HCEC 1CT (cell line): ENCODE measurements at regions not wholly inside any gene's neighbourhood (a gene's known extent, or its start where the extent isn't known, plus 50 kb on each side); places are given as distances from the start of the nearest gene placed in this dataset.

Experiments used
- DNase-seq: peaks from one replicate; pipeline ENCODE4 v3.0.0-alpha.2; 2017

DNA sequence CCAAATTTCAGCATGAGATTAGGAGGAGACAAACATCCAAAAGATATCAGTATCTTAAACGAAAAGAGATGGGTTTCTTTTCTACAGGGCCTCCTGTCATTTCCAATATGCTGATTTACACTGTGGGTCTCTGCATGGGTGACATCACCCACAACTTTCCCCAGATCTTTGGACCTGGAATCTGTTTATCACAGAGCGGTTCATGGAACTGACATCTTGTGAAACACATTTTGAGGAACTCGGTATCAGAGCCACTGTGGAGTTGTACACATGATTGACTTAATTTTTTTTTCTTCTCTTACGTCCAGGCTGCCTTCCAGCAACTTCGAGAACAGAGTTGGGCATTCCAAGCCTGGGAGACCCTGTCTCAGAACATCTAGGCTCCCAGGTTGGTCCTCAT lies 80.2 kb upstream of the SERP2 start:
- DNase-seq: no peak

DNA sequence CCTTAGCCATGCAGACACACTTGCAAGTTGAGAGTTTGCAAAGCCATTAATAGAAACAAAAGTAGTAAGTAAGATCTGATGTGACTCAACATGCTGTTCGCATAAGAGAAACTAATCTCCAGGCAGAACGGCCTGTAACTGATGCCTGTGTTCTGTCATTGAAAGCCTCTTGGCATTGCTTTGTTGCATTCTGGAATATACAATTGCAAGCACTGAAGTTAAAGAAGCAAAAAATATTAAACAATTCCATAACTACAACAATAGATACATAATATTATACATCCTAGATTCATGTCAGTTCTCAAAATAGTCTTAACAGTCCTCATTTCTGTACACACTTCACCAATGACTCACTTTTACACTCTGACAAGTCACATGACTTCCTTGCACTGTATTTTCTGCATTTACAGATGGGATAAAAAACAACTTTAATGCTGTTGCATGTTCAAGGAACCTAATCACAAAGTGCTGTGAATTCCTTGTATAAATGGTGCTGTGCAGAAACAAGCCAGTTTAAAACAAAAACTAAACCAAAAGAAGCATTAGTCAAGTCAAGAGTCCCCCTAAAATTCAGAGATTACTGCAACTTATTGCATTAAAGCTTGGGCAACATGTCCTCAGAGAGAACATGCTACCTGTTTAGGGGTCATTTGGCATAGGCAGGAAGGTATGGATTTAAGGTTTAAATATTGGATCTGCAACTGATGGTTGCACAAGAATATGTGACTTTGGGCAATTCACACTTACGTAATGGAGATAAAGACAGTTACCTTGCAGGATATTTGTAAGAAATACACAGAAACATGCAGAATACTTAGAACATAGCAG lies 79.5 kb upstream of the SERP2 start:
- DNase-seq: peak; percentile 36

DNA sequence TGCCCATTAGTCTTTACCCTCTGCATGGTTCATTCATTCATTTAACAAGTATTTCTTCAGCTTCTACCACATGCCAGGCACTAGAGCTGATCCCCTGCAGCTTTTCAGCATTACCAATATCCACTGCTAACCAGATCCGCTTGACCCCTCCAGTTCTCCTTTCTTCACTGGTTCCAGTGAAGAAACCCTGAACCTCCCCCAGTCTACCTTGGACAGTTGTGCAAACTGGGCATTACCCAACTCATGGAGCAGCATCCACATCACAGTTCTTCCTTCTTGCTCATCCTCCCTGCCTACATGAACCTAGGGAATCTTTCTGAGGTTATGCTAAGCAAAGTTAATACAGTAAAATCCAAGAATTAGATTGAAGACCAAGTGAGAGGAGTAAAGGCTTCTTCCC lies 78.7 kb upstream of the SERP2 start:
- DNase-seq: no peak

DNA sequence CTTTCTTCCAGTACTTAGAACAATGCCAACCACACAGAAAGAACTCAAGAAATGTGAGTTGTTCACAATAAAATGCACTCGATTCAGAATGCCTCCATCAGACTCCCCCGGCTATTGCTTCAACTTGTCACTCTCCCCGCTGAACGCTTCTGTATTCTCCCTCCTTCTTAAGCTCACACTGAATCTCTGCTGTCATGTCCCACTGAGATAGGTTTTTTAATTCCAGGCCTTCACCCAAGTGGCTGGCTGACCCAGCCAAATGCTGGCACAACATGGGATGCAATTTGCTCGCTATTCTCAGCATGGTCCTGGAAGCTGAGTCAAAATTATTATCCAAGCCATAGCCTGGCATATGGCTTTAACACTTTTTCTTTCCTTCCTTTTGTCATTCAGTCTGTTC lies 76.8 kb upstream of the SERP2 start:
- DNase-seq: no peak

DNA sequence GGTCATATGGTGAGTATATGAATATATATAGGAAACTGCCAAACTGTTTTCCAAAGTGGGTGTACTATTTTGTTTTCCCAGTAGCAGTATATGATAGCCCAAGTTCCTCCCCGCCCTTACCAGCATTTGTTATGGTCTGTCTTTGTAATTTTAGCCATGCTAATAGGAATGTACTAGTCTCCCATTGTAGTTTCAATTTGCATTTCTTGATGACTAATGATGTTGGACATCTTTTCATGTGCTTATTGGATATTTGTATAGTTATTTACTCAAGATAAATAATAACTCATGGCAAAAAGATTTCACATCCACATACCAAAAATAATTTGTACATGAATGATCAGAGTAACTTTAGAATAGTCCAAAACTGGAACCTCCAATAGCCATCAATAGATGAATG lies 75.3 kb upstream of the SERP2 start:
- peak; percentile 80 for DNase-seq

DNA sequence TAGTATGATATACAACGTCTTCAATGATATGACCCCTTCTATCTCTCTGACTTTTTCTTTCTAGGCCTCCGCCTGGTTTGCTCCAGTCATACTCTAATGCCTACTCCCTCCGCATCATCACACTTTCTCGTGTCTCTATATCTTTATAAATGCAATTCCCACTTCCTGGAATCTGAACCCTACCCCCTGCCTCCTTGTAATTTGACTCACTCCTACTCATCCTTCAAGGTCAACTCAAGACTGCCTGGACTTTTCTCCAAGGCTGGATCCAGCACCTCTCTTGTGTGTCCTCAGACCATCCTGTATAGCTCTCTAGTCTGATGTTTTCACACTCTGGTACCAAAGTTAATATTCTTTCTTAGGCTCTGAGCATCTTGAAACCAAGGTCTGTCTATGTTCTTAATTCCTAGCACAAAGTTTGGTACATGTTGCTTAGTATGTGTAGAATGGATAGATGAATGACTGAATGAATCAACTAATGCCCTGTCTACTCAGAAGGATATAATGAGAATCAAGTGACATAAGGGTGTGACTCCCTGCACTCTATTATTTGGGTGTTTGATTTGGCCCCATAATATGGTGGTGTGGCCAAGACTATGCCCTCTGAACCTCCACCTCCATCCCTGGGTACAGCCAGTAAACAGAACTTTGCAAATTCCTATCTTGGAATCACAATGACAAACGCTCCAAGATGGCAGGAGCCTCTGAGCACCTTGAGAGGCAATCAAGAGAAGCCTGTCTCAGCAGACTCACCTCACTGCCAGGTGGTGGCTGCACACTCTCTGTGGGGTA lies 74.3 kb upstream of the SERP2 start:
- DNase-seq: peak; percentile 53

DNA sequence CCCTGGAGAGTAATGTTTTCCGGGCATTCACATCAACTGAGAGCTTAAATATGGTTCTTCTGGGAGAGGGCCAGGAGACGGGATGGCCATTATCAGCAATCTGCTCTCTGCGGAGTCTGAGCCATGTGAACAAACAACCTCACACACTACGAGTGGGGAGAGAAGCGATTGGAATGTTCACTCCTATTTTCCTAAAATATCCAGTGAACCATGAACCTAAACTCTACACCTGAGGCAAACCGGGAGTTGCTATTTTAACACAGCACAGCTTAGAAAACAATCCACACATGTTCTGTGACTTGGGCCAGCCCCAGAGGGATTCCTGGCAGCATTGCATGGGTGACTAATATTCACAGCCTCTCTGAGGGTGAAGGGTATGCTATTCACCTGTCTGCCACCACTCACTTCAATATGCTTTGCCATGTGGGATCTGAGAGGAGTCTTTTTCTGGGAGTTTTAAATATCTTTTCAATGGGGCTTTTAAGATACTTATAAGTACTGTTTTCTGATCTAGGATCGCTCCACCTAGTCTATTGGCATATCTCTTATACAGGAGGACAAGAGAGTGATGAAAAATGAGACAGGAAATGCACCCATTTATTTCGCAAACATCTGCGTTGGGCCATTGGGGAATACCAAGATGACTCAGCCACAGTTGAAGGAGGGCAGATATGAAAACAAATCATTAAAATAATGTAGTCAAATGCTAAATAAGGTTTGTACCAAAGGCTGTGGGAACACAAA lies 72.6 kb upstream of the SERP2 start:
- peak; percentile 79 for DNase-seq

DNA sequence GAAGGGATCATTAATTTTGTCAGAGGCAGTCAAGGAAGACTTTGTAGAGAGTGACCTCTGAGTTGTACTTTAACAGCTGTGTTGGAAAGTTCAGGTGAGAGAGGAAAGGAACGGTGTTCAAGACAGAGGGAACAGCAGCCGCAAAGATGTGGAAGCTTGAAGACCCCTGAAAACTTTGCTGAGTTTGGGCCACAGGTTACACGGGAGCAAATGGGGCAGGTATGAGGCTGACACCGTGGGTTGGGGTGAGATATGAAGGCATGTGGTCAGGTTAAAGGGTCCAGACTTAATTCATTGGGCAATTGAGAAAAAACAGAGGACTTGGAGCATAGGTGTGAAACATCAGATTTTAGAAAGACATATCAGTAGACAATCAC lies 72.0 kb upstream of the SERP2 start:
- no peak for DNase-seq

DNA sequence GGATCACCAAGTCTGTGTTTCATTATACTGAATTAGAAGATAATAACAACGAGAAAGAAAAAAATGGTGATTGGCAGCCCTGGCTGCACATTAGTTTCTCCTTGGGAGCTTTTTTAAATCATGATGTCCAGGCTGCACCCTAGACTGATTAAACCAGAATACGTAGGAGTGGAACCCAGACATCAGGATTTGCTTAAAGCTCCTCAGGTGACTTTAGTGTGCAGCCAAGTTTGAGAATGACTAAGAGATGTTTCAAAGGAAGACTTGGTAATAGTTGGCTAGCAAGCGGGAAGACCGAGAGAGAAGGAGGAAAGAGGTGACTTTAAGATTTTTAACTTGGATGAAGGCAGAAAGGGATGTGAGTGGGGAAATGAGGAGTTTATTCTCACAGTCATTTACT lies 71.4 kb upstream of the SERP2 start:
- no peak for DNase-seq

DNA sequence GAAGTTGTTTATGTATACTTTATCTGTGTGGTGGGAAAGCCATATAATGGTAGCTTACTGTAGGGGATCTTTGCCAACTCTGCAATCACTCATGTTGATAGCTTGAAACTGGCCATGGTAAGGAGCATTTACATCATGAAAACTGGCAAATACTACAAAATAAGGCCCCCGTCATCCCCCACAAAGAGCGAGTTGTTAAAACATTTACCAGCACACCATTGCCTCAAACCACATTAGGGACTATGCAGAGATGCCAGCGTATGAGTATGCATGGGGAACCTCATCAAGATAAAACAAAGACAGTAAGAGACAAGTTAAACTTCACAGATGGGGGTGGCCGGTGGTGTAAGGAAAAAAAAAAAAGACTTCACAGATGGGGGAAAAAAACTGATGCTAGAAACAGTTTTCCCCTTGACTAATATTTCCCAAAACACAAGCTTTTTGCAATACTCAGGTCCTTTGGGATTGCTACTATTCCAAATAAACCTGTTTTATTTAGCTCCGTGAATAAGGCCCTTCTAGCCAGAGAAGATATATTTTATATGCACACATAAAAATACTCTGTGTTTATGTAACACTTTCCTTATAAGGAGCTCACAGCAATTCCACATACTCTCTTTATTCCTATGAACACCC lies 70.6 kb upstream of the SERP2 start:
- no peak for DNase-seq

DNA sequence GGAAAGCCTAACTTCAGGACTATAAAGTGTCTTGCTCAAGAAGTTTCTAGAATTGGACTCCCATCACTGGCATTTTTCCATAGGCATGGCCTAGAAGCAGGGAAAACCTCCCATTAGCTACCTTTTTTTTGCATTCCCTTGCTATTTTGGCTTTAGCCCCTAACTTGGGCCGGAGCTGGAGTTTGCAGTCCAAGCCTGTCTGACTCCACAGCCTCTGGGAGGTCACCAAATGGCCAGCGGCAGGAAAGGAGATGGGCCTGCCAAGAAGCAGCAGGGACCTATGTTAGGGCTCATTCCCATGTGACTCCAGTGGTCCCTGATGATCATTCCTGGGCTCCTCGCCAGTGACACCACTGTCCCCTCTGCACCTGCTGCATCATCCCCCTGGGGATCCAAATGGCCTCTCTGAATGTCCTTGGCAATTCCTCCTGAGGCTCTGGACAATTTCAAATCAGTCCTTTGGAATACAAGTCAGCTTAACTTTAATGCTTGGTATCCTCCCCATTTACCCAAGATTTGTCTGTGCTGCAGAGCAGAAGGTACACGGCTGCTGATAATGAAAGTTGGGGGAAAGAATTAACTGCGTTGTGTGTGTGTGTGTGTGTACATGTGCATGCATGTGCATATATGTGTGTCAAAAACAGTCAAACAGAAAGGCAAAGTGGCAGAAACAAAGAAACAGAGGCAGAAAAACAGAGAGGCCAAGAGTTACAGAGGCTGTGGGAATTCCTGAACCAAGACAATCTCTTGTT lies 69.8 kb upstream of the SERP2 start:
- DNase-seq: no peak

DNA sequence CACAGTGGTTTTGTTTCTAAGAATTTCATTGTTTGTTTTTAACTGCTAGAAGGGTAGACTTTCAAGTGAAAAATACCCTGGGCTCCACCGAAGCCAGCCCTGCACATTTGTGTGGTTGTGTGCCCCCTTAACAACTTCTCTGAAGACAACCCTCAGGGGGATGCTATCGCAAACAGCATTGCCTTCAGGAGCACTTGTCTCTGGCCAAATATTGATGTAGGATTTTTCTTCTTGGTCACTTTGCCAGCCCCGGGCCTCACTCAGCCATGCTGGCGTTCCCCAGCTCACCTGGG lies 69.2 kb upstream of the SERP2 start:
- no peak for DNase-seq

DNA sequence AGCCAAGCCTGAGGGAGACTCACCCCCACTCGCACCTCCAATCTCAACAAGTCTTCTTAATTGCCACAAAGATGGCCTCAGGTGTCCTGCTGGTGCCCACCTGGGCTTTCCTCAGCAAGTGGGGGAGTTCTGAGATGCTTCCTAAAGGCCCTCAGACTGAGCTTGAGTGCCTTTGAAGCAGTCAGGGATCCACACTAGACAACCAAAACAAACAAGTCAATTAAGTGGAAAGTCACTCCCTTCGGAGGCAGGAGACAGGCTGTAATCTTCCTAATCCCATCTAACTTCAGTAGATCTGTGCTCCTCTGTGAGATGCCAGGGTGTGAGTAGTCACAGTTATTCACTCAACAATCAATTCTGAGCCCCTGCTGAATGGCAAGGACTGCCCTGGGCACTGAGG lies 68.3 kb upstream of the SERP2 start:
- no peak for DNase-seq

DNA sequence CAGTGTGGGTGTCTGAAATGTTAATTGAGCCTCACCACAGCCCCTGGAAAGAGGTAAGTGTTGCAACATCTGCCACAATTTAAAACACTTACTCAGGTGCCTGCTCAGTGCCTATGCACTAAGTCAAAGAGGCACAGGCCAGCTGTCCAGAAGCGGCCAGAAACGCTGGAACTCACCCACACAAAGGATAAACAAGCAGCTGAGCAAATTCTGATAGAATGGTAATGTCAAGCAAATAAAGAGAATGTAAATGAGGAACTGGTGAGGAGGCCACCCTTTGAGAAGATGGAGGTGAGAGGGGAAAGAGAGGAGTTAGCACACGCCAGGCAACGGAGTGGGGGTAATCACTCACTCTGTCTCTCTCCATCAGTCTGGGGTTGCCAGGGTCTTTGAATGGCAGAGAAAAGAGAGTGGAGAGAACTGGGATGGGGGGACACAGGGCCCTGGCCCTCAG lies 67.7 kb upstream of the SERP2 start:
- DNase-seq: peak; percentile 14

DNA sequence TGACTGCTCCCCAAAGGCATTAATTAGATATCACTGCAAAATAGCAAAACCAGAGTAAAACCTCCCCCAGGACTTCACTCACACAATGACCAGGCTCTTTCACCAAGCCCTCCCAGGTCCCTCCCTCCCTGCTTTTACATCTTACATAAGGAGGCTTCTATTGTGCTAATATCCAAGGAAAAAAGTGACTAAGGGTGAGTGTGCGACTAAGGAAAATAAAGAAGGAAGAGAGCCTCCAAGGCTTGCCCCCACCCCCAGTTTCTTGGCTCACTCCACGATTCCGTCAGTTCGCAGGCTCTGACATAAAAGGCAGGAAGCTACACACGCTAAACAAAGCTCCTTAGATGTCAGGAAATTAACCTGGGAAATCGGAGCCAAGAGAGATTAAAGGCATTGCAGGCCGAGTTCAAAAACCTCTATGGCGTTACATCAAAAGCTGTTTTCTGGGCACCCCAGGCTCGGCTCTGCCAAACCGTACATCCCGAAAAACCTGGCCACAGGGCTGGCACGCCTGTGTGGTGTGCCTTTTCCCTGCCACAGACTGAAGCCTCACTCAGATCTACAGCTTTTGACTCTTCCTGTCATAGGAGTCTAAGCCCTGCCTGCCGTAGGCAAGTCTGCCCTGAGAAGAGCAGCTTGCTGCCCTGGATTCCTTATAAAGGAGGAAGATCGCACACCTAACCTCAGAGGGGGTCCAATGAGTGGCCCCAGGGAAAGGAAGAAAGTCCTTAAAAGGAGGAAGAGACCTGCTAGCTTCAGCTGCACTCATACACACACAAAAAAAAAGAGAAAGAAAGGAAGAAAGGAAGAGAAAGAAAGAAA lies 67.0 kb upstream of the SERP2 start:
- DNase-seq: peak; percentile 96

DNA sequence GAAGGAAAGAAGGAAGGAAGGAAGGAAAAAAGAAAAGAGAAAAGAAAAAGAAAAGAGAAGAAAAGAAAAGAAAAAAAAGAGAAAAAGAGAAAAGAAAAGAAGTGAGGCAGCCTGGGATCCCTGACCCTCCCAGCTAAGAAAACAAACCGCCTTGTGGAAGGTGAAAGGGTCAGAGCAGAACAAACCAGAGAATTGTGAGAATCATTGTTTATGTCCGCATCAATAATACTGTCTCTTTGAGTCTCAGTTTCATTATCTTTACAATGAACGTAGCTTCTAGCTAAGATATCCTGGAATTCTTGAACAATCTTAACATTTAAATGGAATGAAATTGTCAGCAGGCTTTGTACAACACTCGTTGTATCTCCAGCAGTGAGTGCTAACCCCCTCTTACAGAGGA lies 66.4 kb upstream of the SERP2 start:
- DNase-seq: no peak

DNA sequence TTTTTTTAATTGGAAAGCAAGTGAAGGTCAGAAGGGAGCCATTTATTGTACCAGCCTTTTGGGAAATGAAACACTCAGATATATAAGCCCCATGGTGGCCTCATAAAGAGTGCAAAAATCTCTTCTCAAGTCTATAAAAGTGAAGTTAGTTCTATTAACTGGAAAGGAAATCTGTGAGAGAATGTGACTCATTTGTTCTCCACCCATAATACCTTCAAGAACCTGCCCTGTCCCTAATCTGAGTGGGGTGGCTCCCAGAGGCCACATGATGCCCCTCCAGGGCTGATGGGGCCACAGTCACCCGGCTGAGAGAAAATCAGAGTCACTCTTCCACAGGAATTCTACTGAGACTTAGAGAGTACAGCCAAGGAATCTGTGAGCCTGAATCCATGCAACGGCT lies 65.8 kb upstream of the SERP2 start:
- no peak for DNase-seq

DNA sequence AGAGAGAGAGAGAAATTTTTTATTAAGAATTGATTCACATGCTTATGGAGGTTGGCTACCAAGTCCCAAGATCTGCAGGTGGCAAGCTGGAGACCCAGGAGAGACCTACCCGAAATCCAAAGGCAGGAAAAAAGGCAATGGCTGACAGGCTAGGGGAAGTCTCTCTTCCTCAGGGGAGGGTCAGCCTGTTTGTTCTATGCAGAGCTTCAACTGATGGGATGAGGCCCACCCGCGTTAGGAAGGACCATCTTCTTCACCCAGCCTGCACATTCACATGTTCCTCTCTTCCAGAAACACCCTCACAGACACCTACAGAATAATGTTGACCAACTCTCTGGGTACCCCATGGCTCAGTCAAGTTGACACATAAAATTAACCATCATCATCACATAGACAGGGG lies 65.3 kb upstream of the SERP2 start:
- no peak for DNase-seq

DNA sequence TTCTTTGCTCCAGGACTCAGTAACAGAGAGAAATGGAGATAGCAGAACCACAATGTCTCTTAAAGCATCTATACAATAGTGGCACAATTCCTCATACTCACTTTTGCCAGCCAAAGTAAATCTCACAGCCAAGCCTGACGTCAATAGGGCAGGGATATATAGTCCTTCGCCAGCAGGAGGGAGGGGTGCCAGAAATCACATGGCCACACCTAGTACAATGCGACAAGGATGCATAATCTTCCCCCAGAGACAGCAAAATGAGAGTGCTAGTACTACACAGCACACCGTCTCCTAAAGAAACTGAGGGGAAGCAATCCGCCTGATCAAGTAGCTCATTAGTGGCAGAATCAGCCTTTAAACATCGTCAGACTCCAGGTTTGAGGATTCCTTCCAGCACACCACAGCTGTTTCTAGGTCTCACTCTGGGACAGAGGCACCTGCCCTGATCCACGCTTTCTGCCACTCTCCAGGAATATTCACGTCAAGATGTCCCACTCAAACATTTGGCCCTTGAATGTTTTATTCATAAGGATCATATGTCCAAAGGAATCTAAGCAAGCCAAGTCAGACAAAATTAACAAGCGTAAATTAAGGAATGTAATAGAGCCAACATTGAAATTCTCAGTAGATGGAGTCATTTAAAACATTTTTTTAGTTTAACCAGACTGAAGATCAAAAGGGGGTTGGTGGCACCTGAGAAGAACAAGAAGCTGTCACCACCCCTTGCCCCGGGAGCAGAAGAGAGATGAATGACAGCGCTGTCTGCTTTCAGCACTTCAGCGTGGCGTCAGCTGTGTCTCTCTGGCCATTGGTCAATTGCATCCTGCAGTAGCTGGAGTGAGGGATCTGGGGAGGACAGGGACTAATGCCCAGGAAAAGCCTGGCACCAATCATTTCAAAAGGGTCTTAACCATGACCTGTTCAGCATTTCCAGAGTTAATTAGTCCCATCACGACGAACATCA lies 63.5 kb upstream of the SERP2 start:
- DNase-seq: no peak

DNA sequence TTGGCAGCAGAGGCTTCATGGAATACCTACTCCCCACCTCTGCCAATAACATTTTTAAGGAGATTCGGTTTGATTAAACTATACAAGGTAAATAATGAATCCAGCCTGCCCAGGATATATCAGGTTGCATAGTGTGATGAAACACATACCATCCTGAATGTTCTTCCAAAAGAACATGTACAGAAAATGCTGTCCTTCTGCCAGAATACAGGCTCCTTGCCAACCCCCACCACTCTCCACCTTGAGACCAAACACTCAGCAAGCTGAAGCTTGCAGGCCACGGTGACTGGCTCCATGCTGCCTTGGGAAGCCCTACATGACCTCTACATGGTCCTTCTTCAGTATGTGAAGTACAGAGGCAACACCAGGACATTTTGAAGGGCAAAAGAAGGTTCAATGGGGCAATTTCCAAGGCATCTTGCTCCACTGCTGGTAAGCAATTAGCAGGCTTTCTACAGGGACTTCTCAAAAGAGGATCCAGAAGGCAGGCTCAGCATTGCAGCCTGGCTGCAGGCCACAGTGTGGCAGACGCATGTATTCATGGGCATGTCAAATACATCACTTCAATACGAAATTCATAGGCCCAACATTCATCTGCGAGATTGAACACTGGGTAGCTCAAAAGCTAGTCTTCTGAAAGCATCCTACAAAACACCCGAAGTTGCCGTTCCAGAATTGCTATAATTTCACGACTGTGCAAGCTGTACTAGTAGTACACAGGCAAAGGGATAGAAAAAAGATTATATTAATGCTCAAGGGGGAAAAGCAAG lies 62.4 kb upstream of the SERP2 start:
- DNase-seq: peak; percentile 13
